HEK293 (cell line): ENCODE measurements at regions not wholly inside any gene's neighbourhood (a gene's known extent, or its start where the extent isn't known, plus 50 kb on each side); places are given as distances from the start of the nearest gene placed in this dataset.

Source experiments
- GLI4 ChIP-seq: fragments of 450-650 bp; formaldehyde crosslinking; IDR thresholded peaks from 2 replicates; pipeline ENCODE4 v1.5.1; 2016; ENCODE audit warnings: missing biosample characterization, missing genetic modification characterization
- IKZF3 ChIP-seq: fragments of 450-650 bp; IDR thresholded peaks from 2 replicates; pipeline ENCODE4 v1.5.0; 2018; ENCODE audit warnings: missing biosample characterization, mild to moderate bottlenecking, missing genetic modification characterization, moderate library complexity
- YY1 ChIP-seq: fragments of 450-650 bp; formaldehyde crosslinking; IDR thresholded peaks from 2 replicates; pipeline ENCODE4 v1.5.1; 2018; ENCODE audit warnings: missing biosample characterization, missing genetic modification characterization
- ZFP3 ChIP-seq: fragments of 450-650 bp; formaldehyde crosslinking; IDR thresholded peaks from 2 replicates; pipeline ENCODE4 v1.5.1; 2016; ENCODE audit warnings: low read depth, missing biosample characterization, missing genetic modification characterization
- ZFP41 ChIP-seq: fragments of 450-650 bp; formaldehyde crosslinking; IDR thresholded peaks from 2 replicates; pipeline ENCODE4 v1.5.1; 2016; ENCODE audit warnings: missing biosample characterization, missing genetic modification characterization, borderline replicate concordance
- ZNF24 ChIP-seq: fragments of 450-650 bp; formaldehyde crosslinking; IDR thresholded peaks from 2 replicates; pipeline ENCODE4 v1.5.1; 2016; ENCODE audit warnings: missing biosample characterization, missing genetic modification characterization
- ZNF274 ChIP-seq, 2 experiments: fragments of 200-500 bp in 1 of 2; fragments of 450-650 bp in 1 of 2; sonication (Bioruptor generic) in 1 of 2; formaldehyde crosslinking in 1 of 2; IDR thresholded peaks; 2 replicates each; pipeline versions ENCODE4 v1.5.1 to v1.6.1; 2014 to 2016; ENCODE audit warnings: borderline replicate concordance in 1 of 2, inconsistent platforms in 1 of 2, low read length in 1 of 2, missing biosample characterization in 1 of 2, missing genetic modification characterization in 1 of 2
- ZNF473 ChIP-seq: fragments of 450-650 bp; formaldehyde crosslinking; IDR thresholded peaks from 2 replicates; pipeline ENCODE4 v1.5.1; 2017; ENCODE audit warnings: missing biosample characterization, missing genetic modification characterization
- ZNF549 ChIP-seq: fragments of 450-650 bp; IDR thresholded peaks from 2 replicates; pipeline ENCODE4 v1.5.1; 2018; ENCODE audit warnings: missing biosample characterization, missing genetic modification characterization, mild to moderate bottlenecking, inconsistent platforms, moderate library complexity
- ZNF843 ChIP-seq: fragments of 450-650 bp; formaldehyde crosslinking; IDR thresholded peaks from 2 replicates; pipeline ENCODE4 v1.5.1; 2016; ENCODE audit warnings: missing biosample characterization, missing genetic modification characterization
- ZSCAN23 ChIP-seq: fragments of 450-650 bp; formaldehyde crosslinking; IDR thresholded peaks from 2 replicates; pipeline ENCODE4 v1.5.1; 2016; ENCODE audit warnings: missing biosample characterization, missing genetic modification characterization
- TF ChIP-seq, protein P1 (sequence below): fragments of 450-650 bp; formaldehyde crosslinking; IDR thresholded peaks from 2 replicates; pipeline ENCODE4 v1.5.1; 2016; ENCODE audit warnings: missing biosample characterization, missing genetic modification characterization
- TF ChIP-seq, protein P2 (sequence below): fragments of 450-650 bp; formaldehyde crosslinking; IDR thresholded peaks from 2 replicates; pipeline ENCODE4 v1.5.1; 2016; ENCODE audit warnings: missing biosample characterization, missing genetic modification characterization
- TF ChIP-seq, protein P3 (sequence below): fragments of 450-650 bp; formaldehyde crosslinking; conservative IDR thresholded peaks from 2 replicates; pipeline ENCODE4 v1.5.1; 2016; ENCODE audit warnings: low read depth, missing biosample characterization, missing genetic modification characterization

DNA sequence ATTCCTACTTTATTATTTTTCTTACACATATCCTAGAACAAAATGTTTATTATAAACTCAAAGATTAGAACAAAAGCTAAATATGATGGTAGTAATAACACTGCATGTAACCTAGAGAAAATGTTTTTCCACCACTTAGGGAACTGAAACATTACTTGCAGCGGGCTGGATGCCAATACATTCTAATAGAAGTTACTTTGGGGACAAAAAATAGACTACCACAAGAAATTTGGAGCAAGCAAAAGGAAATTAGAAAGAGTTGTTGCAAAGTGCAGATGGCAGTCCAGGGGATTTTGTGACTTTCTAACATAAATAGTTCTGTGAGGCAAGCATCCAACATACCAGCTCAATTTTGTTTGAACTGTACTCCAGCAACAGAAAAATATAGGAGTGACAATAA is 255.3 kb upstream of the GRIN3A start:
- TF ChIP-seq YY1 (no peak), ZSCAN23 (tag by site-specific recombination) (no peak), ZNF549 (no peak), ZNF24 (tag by site-specific recombination) (no peak), ZFP41 (tag by site-specific recombination) (no peak), ZNF473 (tag by site-specific recombination) (no peak), GLI4 (tag by site-specific recombination) (no peak), ZNF274 (IDR thresholded peaks at IDR 0.05; ENCODE audit: low read length) (no peak), ZNF274 (tag by site-specific recombination; IDR thresholded peaks at IDR 0.05; ENCODE audit: borderline replicate concordance) (no peak), ZNF843 (tag by site-specific recombination) (no peak), ZFP3 (tag by site-specific recombination) (no peak), IKZF3 (tag by site-specific recombination) (no peak)
- TF ChIP-seq, protein P1, sequence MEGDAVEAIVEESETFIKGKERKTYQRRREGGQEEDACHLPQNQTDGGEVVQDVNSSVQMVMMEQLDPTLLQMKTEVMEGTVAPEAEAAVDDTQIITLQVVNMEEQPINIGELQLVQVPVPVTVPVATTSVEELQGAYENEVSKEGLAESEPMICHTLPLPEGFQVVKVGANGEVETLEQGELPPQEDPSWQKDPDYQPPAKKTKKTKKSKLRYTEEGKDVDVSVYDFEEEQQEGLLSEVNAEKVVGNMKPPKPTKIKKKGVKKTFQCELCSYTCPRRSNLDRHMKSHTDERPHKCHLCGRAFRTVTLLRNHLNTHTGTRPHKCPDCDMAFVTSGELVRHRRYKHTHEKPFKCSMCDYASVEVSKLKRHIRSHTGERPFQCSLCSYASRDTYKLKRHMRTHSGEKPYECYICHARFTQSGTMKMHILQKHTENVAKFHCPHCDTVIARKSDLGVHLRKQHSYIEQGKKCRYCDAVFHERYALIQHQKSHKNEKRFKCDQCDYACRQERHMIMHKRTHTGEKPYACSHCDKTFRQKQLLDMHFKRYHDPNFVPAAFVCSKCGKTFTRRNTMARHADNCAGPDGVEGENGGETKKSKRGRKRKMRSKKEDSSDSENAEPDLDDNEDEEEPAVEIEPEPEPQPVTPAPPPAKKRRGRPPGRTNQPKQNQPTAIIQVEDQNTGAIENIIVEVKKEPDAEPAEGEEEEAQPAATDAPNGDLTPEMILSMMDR, result no peak
- TF ChIP-seq, protein P2, sequence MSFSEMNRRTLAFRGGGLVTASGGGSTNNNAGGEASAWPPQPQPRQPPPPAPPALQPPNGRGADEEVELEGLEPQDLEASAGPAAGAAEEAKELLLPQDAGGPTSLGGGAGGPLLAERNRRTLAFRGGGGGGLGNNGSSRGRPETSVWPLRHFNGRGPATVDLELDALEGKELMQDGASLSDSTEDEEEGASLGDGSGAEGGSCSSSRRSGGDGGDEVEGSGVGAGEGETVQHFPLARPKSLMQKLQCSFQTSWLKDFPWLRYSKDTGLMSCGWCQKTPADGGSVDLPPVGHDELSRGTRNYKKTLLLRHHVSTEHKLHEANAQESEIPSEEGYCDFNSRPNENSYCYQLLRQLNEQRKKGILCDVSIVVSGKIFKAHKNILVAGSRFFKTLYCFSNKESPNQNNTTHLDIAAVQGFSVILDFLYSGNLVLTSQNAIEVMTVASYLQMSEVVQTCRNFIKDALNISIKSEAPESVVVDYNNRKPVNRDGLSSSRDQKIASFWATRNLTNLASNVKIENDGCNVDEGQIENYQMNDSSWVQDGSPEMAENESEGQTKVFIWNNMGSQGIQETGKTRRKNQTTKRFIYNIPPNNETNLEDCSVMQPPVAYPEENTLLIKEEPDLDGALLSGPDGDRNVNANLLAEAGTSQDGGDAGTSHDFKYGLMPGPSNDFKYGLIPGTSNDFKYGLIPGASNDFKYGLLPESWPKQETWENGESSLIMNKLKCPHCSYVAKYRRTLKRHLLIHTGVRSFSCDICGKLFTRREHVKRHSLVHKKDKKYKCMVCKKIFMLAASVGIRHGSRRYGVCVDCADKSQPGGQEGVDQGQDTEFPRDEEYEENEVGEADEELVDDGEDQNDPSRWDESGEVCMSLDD (tag by site-specific recombination), result no peak
- TF ChIP-seq, protein P3, sequence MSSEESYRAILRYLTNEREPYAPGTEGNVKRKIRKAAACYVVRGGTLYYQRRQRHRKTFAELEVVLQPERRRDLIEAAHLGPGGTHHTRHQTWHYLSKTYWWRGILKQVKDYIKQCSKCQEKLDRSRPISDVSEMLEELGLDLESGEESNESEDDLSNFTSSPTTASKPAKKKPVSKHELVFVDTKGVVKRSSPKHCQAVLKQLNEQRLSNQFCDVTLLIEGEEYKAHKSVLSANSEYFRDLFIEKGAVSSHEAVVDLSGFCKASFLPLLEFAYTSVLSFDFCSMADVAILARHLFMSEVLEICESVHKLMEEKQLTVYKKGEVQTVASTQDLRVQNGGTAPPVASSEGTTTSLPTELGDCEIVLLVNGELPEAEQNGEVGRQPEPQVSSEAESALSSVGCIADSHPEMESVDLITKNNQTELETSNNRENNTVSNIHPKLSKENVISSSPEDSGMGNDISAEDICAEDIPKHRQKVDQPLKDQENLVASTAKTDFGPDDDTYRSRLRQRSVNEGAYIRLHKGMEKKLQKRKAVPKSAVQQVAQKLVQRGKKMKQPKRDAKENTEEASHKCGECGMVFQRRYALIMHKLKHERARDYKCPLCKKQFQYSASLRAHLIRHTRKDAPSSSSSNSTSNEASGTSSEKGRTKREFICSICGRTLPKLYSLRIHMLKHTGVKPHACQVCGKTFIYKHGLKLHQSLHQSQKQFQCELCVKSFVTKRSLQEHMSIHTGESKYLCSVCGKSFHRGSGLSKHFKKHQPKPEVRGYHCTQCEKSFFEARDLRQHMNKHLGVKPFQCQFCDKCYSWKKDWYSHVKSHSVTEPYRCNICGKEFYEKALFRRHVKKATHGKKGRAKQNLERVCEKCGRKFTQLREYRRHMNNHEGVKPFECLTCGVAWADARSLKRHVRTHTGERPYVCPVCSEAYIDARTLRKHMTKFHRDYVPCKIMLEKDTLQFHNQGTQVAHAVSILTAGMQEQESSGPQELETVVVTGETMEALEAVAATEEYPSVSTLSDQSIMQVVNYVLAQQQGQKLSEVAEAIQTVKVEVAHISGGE (tag by site-specific recombination), result no peak
